ENCODE measurements at regions not wholly inside any gene's neighbourhood (a gene's known extent, or its start where the extent isn't known, plus 50 kb on each side); places are given as distances from the start of the nearest gene placed in this dataset.

DNA sequence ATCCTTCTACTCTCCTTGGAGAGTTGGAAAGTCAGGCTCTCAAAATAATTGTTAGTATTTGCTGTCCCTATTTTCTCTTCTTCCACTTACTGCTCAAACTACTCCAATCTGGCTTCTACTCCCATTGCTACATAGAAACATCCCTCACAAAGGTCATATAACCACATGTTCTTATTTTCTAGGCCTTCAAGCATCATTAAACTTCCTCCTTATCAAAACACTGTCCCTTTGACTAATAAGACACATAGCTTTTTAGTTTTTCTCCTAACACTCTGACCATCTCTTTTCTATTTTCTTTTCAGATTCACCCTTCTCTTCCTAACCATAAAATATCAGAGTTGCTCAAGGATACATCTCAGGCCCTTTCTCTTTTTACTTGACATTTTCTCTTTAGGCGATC, 148.3 kb downstream of the MBD2 start:
- H3K27ac ChIP-seq (ENCODE audit: low read depth in 1 of 3, low read length in 2 of 3): no peak overlapping the region
- DNase-seq: no peak
- no peaks in the 10 kb centered on the region for H3K27me3 ChIP-seq (ENCODE audit: control insufficient read depth in 3 of 3, insufficient read depth in 3 of 3, low read length in 3 of 3)
- H3K4me1 ChIP-seq (ENCODE audit: control insufficient read depth in 3 of 3, insufficient read depth in 2 of 3, low read depth in 1 of 3, low read length in 2 of 3): no peaks in the 10 kb centered on the region
- no peaks in the 10 kb centered on the region for H3K36me3 ChIP-seq (ENCODE audit: control insufficient read depth in 3 of 3, insufficient read depth in 2 of 3, low read depth in 1 of 3, low read length in 3 of 3)
- H3K9me3 ChIP-seq (ENCODE audit: control insufficient read depth in 2 of 2, insufficient read depth in 1 of 2, low read depth in 1 of 2, low read length in 1 of 2): no peaks in the 10 kb centered on the region
- no peak overlapping the region for H3K4me3 ChIP-seq (ENCODE audit: low read depth in 1 of 3, low read length in 3 of 3)
- no peak for FAIRE-seq
- WGBS, 3 donors: 91 to 95% (median 94%) methylated on average over 1 of the region's 1 CpG

GRCh38 chr18:54075689-54076088, 148.8 kb downstream of the MBD2 start:
- no peaks in the 10 kb centered on the region for H3K36me3 ChIP-seq (ENCODE audit: control insufficient read depth in 3 of 3, insufficient read depth in 2 of 3, low read depth in 1 of 3, low read length in 3 of 3)
- no peaks in the 10 kb centered on the region for H3K4me1 ChIP-seq (ENCODE audit: control insufficient read depth in 3 of 3, insufficient read depth in 2 of 3, low read depth in 1 of 3, low read length in 2 of 3)
- DNase-seq (no peak), FAIRE-seq (no peak)
- H3K4me3 ChIP-seq (ENCODE audit: low read depth in 1 of 3, low read length in 3 of 3): no peak overlapping the region
- no peaks in the 10 kb centered on the region for H3K9me3 ChIP-seq (ENCODE audit: control insufficient read depth in 2 of 2, insufficient read depth in 1 of 2, low read depth in 1 of 2, low read length in 1 of 2)
- 64 to 80% (median 66%) methylated on average over 3 of the region's 3 CpGs for WGBS, 3 donors
- no peaks in the 10 kb centered on the region for H3K27me3 ChIP-seq (ENCODE audit: control insufficient read depth in 3 of 3, insufficient read depth in 3 of 3, low read length in 3 of 3)
- no peak overlapping the region for H3K27ac ChIP-seq (ENCODE audit: low read depth in 1 of 3, low read length in 2 of 3)

DNA sequence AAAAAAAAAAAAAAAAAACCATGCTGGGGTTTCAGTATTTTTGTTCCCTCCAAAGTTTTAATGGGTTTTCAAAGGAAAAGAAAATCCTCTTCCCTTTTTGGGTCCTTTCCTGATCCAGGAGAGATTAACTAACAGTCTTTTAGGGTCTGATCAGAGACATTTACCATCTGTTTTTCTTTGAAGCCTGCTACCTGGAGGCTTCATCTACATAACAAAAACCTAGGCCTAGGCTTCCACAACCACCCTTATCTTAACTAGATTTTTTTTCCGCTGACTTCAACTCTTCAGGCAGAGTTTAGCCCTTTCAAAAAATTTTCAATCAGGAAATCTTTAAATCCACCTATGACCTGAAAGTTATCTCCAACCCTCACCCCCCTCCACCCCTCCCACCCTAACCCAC, 154.7 kb downstream of the MBD2 start:
- no peaks in the 10 kb centered on the region for H3K4me1 ChIP-seq (ENCODE audit: control insufficient read depth in 3 of 3, insufficient read depth in 2 of 3, low read depth in 1 of 3, low read length in 2 of 3)
- DNase-seq: no peak
- no peak for FAIRE-seq
- H3K9me3 ChIP-seq (ENCODE audit: control insufficient read depth in 2 of 2, insufficient read depth in 1 of 2, low read depth in 1 of 2, low read length in 1 of 2): no peaks in the 10 kb centered on the region
- no peak overlapping the region for H3K27ac ChIP-seq (ENCODE audit: low read depth in 1 of 3, low read length in 2 of 3)
- 0 to 57% (median 31%) methylated on average over 1 of the region's 1 CpG for WGBS, 3 donors
- H3K27me3 ChIP-seq (ENCODE audit: control insufficient read depth in 3 of 3, insufficient read depth in 3 of 3, low read length in 3 of 3): no peaks in the 10 kb centered on the region
- no peaks in the 10 kb centered on the region for H3K36me3 ChIP-seq (ENCODE audit: control insufficient read depth in 3 of 3, insufficient read depth in 2 of 3, low read depth in 1 of 3, low read length in 3 of 3)
- H3K4me3 ChIP-seq (ENCODE audit: low read depth in 1 of 3, low read length in 3 of 3): no peak overlapping the region

- no peaks in the 10 kb centered on the region for H3K4me1 ChIP-seq (ENCODE audit: control insufficient read depth in 3 of 3, insufficient read depth in 2 of 3, low read depth in 1 of 3, low read length in 2 of 3)
- no peak for FAIRE-seq
- H3K27ac ChIP-seq (ENCODE audit: low read depth in 1 of 3, low read length in 2 of 3): no peak overlapping the region
- H3K9me3 ChIP-seq (ENCODE audit: control insufficient read depth in 2 of 2, insufficient read depth in 1 of 2, low read depth in 1 of 2, low read length in 1 of 2): no peaks in the 10 kb centered on the region
- 78 to 85% (median 84%) methylated on average over 3 of the region's 3 CpGs for WGBS, 3 donors
- no peaks in the 10 kb centered on the region for H3K36me3 ChIP-seq (ENCODE audit: control insufficient read depth in 3 of 3, insufficient read depth in 2 of 3, low read depth in 1 of 3, low read length in 3 of 3)
- DNase-seq: no peak
- H3K4me3 ChIP-seq (ENCODE audit: low read depth in 1 of 3, low read length in 3 of 3): no peak overlapping the region
- no peaks in the 10 kb centered on the region for H3K27me3 ChIP-seq (ENCODE audit: control insufficient read depth in 3 of 3, insufficient read depth in 3 of 3, low read length in 3 of 3)
These were observed 164.0 kb downstream of the MBD2 start for GRCh38 chr18:54060343-54061005.

GRCh38 chr18:54052732-54053429, 171.6 kb downstream of the MBD2 start:
- Histone ChIP-seq H3K27ac (ENCODE audit: low read depth in 1 of 3, low read length in 2 of 3) (no peak overlapping the region), H3K9me3 (ENCODE audit: control insufficient read depth in 2 of 2, insufficient read depth in 1 of 2, low read depth in 1 of 2, low read length in 1 of 2) (no peaks in the 10 kb centered on the region), H3K27me3 (ENCODE audit: control insufficient read depth in 3 of 3, insufficient read depth in 3 of 3, low read length in 3 of 3) (no peaks in the 10 kb centered on the region), H3K4me1 (ENCODE audit: control insufficient read depth in 3 of 3, insufficient read depth in 2 of 3, low read depth in 1 of 3, low read length in 2 of 3) (no peaks in the 10 kb centered on the region), H3K36me3 (ENCODE audit: control insufficient read depth in 3 of 3, insufficient read depth in 2 of 3, low read depth in 1 of 3, low read length in 3 of 3) (no peaks in the 10 kb centered on the region), H3K4me3 (ENCODE audit: low read depth in 1 of 3, low read length in 3 of 3) (no peak overlapping the region)
- WGBS, 3 donors: 85 to 94% (median 88%) methylated on average over 2 of the region's 2 CpGs
- DNase-seq (no peak), FAIRE-seq (no peak)

- no peak for FAIRE-seq
- no peaks in the 10 kb centered on the region for H3K9me3 ChIP-seq (ENCODE audit: control insufficient read depth in 2 of 2, insufficient read depth in 1 of 2, low read depth in 1 of 2, low read length in 1 of 2)
- no peaks in the 10 kb centered on the region for H3K4me1 ChIP-seq (ENCODE audit: control insufficient read depth in 3 of 3, insufficient read depth in 2 of 3, low read depth in 1 of 3, low read length in 2 of 3)
- H3K4me3 ChIP-seq (ENCODE audit: low read depth in 1 of 3, low read length in 3 of 3): no peak overlapping the region
- H3K27ac ChIP-seq (ENCODE audit: low read depth in 1 of 3, low read length in 2 of 3): no peak overlapping the region
- no peaks in the 10 kb centered on the region for H3K27me3 ChIP-seq (ENCODE audit: control insufficient read depth in 3 of 3, insufficient read depth in 3 of 3, low read length in 3 of 3)
- no peaks in the 10 kb centered on the region for H3K36me3 ChIP-seq (ENCODE audit: control insufficient read depth in 3 of 3, insufficient read depth in 2 of 3, low read depth in 1 of 3, low read length in 3 of 3)
- DNase-seq: no peak
These were observed 172.2 kb downstream of the MBD2 start for GRCh38 chr18:54052259-54052658.

GRCh38 chr18:54043484-54044251, 180.8 kb downstream of the MBD2 start:
- DNase-seq (no peak), FAIRE-seq (no peak)
- H3K36me3 ChIP-seq (ENCODE audit: control insufficient read depth in 3 of 3, insufficient read depth in 2 of 3, low read depth in 1 of 3, low read length in 3 of 3): no peaks in the 10 kb centered on the region
- H3K4me1 ChIP-seq (ENCODE audit: control insufficient read depth in 3 of 3, insufficient read depth in 2 of 3, low read depth in 1 of 3, low read length in 2 of 3): no peaks in the 10 kb centered on the region
- no peaks in the 10 kb centered on the region for H3K27me3 ChIP-seq (ENCODE audit: control insufficient read depth in 3 of 3, insufficient read depth in 3 of 3, low read length in 3 of 3)
- no peak overlapping the region for H3K4me3 ChIP-seq (ENCODE audit: low read depth in 1 of 3, low read length in 3 of 3)
- 45 to 77% (median 60%) methylated on average over 2 of the region's 2 CpGs for WGBS, 3 donors
- no peak overlapping the region for H3K27ac ChIP-seq (ENCODE audit: low read depth in 1 of 3, low read length in 2 of 3)
- H3K9me3 ChIP-seq (ENCODE audit: control insufficient read depth in 2 of 2, insufficient read depth in 1 of 2, low read depth in 1 of 2, low read length in 1 of 2): no peaks in the 10 kb centered on the region

GRCh38 chr18:54035927-54036326, 188.5 kb downstream of the MBD2 start:
- Histone ChIP-seq H3K9me3 (ENCODE audit: control insufficient read depth in 2 of 2, insufficient read depth in 1 of 2, low read depth in 1 of 2, low read length in 1 of 2) (no peaks in the 10 kb centered on the region), H3K27me3 (ENCODE audit: control insufficient read depth in 3 of 3, insufficient read depth in 3 of 3, low read length in 3 of 3) (no peaks in the 10 kb centered on the region), H3K4me3 (ENCODE audit: low read depth in 1 of 3, low read length in 3 of 3) (no peak overlapping the region), H3K4me1 (ENCODE audit: control insufficient read depth in 3 of 3, insufficient read depth in 2 of 3, low read depth in 1 of 3, low read length in 2 of 3) (no peaks in the 10 kb centered on the region), H3K27ac (ENCODE audit: low read depth in 1 of 3, low read length in 2 of 3) (no peak overlapping the region), H3K36me3 (ENCODE audit: control insufficient read depth in 3 of 3, insufficient read depth in 2 of 3, low read depth in 1 of 3, low read length in 3 of 3) (no peaks in the 10 kb centered on the region)
- FAIRE-seq: no peak
- no peak for DNase-seq
